ENCODE measurements at regions not wholly inside any gene's neighbourhood (a gene's known extent, or its start where the extent isn't known, plus 50 kb on each side); places are given as distances from the start of the nearest gene placed in this dataset.

DNA sequence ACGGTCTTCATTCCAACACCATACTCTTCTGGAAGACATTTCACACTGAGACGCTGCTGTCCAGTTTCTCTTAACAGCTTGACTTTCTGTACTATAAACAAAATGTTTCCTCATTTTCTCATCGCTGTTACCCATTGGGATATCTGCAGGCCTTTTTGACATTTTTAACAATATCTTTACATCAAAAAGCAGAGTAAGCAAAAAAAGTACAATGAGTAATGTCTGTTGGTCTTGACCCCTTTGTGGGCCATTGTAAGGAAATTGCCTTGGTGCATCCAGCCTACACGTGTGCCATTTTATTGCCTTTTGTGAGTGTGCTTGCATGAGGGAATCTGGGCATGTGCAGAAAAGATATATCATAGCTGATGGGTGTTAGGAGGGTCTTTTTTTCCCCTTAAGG, 129.1 kb upstream of the MANEA start:
- TF ChIP-seq, protein P1, sequence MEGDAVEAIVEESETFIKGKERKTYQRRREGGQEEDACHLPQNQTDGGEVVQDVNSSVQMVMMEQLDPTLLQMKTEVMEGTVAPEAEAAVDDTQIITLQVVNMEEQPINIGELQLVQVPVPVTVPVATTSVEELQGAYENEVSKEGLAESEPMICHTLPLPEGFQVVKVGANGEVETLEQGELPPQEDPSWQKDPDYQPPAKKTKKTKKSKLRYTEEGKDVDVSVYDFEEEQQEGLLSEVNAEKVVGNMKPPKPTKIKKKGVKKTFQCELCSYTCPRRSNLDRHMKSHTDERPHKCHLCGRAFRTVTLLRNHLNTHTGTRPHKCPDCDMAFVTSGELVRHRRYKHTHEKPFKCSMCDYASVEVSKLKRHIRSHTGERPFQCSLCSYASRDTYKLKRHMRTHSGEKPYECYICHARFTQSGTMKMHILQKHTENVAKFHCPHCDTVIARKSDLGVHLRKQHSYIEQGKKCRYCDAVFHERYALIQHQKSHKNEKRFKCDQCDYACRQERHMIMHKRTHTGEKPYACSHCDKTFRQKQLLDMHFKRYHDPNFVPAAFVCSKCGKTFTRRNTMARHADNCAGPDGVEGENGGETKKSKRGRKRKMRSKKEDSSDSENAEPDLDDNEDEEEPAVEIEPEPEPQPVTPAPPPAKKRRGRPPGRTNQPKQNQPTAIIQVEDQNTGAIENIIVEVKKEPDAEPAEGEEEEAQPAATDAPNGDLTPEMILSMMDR (IDR thresholded peaks at IDR 0.05): no peak
- TF ChIP-seq NR2C2 (CRISPR knock-in tag; IDR thresholded peaks at IDR 0.05) (no peak), ESRRA (CRISPR knock-in tag; IDR thresholded peaks at IDR 0.05; ENCODE audit: borderline replicate concordance) (no peak), ZNF263 (CRISPR knock-in tag; IDR thresholded peaks at IDR 0.05; ENCODE audit: low read depth) (no peak), IRF2 (CRISPR knock-in tag; IDR thresholded peaks at IDR 0.05; ENCODE audit: borderline replicate concordance, low read depth) (no peak), ZNF138 (CRISPR knock-in tag; conservative IDR thresholded peaks at IDR 0.05) (no peak), TCF7 (CRISPR knock-in tag; IDR thresholded peaks at IDR 0.05; ENCODE audit: low read depth) (no peak), NFYB (CRISPR knock-in tag; conservative IDR thresholded peaks at IDR 0.05; ENCODE audit: low read depth) (no peak), ETV6 (CRISPR knock-in tag; IDR thresholded peaks at IDR 0.05) (no peak)
- TF ChIP-seq, protein P2, sequence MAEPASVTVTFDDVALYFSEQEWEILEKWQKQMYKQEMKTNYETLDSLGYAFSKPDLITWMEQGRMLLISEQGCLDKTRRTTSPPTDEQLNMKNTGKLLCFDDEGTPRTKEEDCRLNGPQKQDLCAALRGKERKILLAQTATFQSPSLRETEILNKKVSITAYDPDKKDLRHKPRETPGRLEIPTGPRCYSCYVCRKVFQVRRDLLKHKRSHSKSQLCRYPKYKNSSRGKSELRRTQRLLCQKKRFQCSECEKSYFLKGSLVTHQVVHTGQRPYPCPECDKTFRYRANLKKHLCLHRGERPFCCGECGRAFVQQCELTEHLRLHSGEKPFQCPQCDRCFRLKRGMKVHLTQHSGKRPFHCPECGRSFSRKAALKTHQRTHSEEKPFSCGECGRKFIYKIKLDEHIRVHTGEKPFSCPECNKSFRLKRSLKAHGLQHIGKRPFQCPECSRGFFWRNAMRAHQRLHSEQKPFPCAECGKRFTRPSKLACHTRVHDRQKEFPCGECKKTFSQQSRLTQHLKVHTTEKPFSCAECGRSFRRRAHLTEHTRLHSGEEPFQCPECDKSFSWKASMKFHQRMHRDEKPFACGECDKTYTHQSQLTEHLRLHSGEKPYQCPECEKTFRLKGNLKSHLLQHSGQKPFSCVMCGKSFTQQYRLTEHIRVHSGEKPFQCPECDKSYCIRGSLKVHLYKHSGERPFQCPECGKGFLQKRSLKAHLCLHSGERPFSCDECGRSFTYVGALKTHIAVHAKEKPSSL (CRISPR knock-in tag; conservative IDR thresholded peaks at IDR 0.05): no peak
- TF ChIP-seq, protein P3, sequence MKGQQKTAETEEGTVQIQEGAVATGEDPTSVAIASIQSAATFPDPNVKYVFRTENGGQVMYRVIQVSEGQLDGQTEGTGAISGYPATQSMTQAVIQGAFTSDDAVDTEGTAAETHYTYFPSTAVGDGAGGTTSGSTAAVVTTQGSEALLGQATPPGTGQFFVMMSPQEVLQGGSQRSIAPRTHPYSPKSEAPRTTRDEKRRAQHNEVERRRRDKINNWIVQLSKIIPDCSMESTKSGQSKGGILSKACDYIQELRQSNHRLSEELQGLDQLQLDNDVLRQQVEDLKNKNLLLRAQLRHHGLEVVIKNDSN (CRISPR knock-in tag; IDR thresholded peaks at IDR 0.05): no peak

Measured in WTC11 (cell line).